ENCODE measurements at regions not wholly inside any gene's neighbourhood (a gene's known extent, or its start where the extent isn't known, plus 50 kb on each side); places are given as distances from the start of the nearest gene placed in this dataset.
A peak's percentile ranks its signal among the peaks of the same experiment; 100 is the strongest.

DNA sequence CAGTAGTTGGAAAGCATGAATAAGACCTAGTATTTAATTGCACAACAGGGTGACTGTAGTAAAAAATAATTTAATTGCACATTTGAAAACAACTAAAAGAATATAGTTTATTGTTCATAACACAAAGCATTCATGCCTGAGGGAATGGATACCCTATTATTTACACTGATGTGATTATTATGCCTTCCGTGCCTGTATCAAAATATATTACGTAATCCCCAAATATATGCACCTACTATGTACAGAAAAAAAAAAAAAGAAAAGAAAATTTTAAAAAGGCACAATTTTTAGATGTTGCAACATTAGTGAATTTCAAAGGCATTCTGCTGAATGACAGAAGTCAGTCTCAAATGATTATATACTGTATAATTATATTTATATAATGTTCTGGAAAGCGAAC, 647.2 kb upstream of the BCHE start:
- DNase-seq (ENCODE audit: low spot score): no peak
- no peak for FAIRE-seq

DNA sequence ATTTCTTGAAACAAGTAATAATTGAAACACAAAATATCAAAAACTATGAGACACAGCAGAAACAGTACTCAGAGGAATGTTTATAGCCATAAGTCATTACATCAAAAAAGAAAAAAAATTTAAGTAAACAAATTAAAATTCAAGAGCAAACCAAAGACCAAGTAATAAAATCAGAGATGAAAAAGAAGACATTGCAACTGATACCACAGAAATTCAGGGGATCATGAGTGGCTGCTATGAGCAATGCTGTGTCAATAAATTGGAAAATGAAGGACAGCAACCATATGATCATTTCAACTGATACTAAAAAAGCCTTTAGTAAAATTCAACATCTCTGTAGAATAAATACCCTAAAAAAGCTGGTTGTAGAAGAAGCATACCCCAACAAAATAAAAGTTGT, 644.1 kb upstream of the BCHE start:
- Histone ChIP-seq H3K27ac (ENCODE audit: extremely low read length, insufficient read depth, low read length) (no peak overlapping the region), H4K20me1 (ENCODE audit: insufficient read depth, low read length) (no peaks in the 10 kb centered on the region), H3K9me3 (ENCODE audit: low read length) (no peaks in the 10 kb centered on the region), H3K9ac (ENCODE audit: insufficient read depth, low read depth, low read length) (no peak overlapping the region), H3K79me2 (ENCODE audit: insufficient read depth, low read length) (no peaks in the 10 kb centered on the region), H3K4me1 (ENCODE audit: insufficient read depth, low read length) (no peaks in the 10 kb centered on the region), H3K27me3 (ENCODE audit: control insufficient read depth in 1 of 2, insufficient read depth in 2 of 2, low read length in 2 of 2) (no peaks in the 10 kb centered on the region), H3K36me3 (replicated peaks in 1 of 2; ENCODE audit: control insufficient read depth in 1 of 2, insufficient read depth in 2 of 2, low read length in 2 of 2) (no peaks in the 10 kb centered on the region), H2AFZ (ENCODE audit: low read length) (no peak overlapping the region), H3K4me3 (replicated peaks in 1 of 3; ENCODE audit: insufficient read depth in 1 of 3, low read depth in 2 of 3, low read length in 3 of 3) (no peak overlapping the region), H3K4me2 (ENCODE audit: low read depth, low read length) (no peak overlapping the region)
- ChIA-PET CTCF (ENCODE audit: low intra/inter-chr PET ratio, low total read pairs) (no interaction called here), POLR2A (no interaction called here)
- in situ Hi-C loops (cut with HindIII; ENCODE audit: extremely low pct_ligation_motif_present, low pct_unique_long_range_greater_than_20kb): no loop called here
- TF ChIP-seq ZNF841 (CRISPR knock-in tag; IDR thresholded peaks at IDR 0.05; ENCODE audit: borderline replicate concordance): no peak
- no peak for TF ChIP-seq ARNT2 (CRISPR knock-in tag; IDR thresholded peaks at IDR 0.05; ENCODE audit: low read depth)
- TF ChIP-seq NFATC3 (CRISPR knock-in tag; IDR thresholded peaks at IDR 0.05): no peak
- no peak for TF ChIP-seq ZNF761 (CRISPR knock-in tag; conservative IDR thresholded peaks at IDR 0.05)
- no peak for TF ChIP-seq TARDBP (CRISPR knock-in tag; IDR thresholded peaks at IDR 0.05)
- TF ChIP-seq, protein P1, sequence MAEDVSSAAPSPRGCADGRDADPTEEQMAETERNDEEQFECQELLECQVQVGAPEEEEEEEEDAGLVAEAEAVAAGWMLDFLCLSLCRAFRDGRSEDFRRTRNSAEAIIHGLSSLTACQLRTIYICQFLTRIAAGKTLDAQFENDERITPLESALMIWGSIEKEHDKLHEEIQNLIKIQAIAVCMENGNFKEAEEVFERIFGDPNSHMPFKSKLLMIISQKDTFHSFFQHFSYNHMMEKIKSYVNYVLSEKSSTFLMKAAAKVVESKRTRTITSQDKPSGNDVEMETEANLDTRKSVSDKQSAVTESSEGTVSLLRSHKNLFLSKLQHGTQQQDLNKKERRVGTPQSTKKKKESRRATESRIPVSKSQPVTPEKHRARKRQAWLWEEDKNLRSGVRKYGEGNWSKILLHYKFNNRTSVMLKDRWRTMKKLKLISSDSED (CRISPR knock-in tag; IDR thresholded peaks at IDR 0.05): no peak
- no peak for TF ChIP-seq ZNF598 (CRISPR knock-in tag; IDR thresholded peaks at IDR 0.05; ENCODE audit: borderline replicate concordance)
- TF ChIP-seq PRMT3 (CRISPR knock-in tag; IDR thresholded peaks at IDR 0.05; ENCODE audit: borderline replicate concordance, low read depth): no peak
- ATAC-seq: no peak
- FAIRE-seq: no peak
- DNase-seq (ENCODE audit: low spot score): no peak
- intact Hi-C loops (cut with micrococcal nuclease; ENCODE audit: unreplicated experiment): no loop called here
- no TSS peak for BruUV-seq (replicated peaks)

More for the DNA sequence above, 647.2 kb upstream of the BCHE start:
- ChIA-PET POLR2A (no interaction called here), CTCF (ENCODE audit: low intra/inter-chr PET ratio, low total read pairs) (no interaction called here)
- no TSS peak for BruUV-seq (replicated peaks)
- Histone ChIP-seq H4K20me1 (ENCODE audit: insufficient read depth, low read length) (no peaks in the 10 kb centered on the region), H3K4me1 (ENCODE audit: insufficient read depth, low read length) (no peaks in the 10 kb centered on the region), H2AFZ (ENCODE audit: low read length) (no peak overlapping the region), H3K79me2 (ENCODE audit: insufficient read depth, low read length) (no peaks in the 10 kb centered on the region), H3K36me3 (replicated peaks in 1 of 2; ENCODE audit: control insufficient read depth in 1 of 2, insufficient read depth in 2 of 2, low read length in 2 of 2) (no peaks in the 10 kb centered on the region), H3K27me3 (ENCODE audit: control insufficient read depth in 1 of 2, insufficient read depth in 2 of 2, low read length in 2 of 2) (no peaks in the 10 kb centered on the region), H3K27ac (ENCODE audit: extremely low read length, insufficient read depth, low read length) (no peak overlapping the region), H3K4me2 (ENCODE audit: low read depth, low read length) (no peak overlapping the region), H3K9ac (ENCODE audit: insufficient read depth, low read depth, low read length) (no peak overlapping the region), H3K4me3 (replicated peaks in 1 of 3; ENCODE audit: insufficient read depth in 1 of 3, low read depth in 2 of 3, low read length in 3 of 3) (no peak overlapping the region), H3K9me3 (ENCODE audit: low read length) (no peaks in the 10 kb centered on the region)
- 17% methylated on average over 3 of the region's 3 CpGs for WGBS (ENCODE audit: low lambda C conversion rate)
- in situ Hi-C loops (cut with HindIII; ENCODE audit: extremely low pct_ligation_motif_present, low pct_unique_long_range_greater_than_20kb) (no loop called here), intact Hi-C loops (cut with micrococcal nuclease; ENCODE audit: unreplicated experiment) (no loop called here)
- TF ChIP-seq ATF7 (IDR thresholded peaks at IDR 0.05) (peak; percentile 86), ATF7 (CRISPR knock-in tag; IDR thresholded peaks at IDR 0.05) (no peak)
- TF ChIP-seq, protein P2, sequence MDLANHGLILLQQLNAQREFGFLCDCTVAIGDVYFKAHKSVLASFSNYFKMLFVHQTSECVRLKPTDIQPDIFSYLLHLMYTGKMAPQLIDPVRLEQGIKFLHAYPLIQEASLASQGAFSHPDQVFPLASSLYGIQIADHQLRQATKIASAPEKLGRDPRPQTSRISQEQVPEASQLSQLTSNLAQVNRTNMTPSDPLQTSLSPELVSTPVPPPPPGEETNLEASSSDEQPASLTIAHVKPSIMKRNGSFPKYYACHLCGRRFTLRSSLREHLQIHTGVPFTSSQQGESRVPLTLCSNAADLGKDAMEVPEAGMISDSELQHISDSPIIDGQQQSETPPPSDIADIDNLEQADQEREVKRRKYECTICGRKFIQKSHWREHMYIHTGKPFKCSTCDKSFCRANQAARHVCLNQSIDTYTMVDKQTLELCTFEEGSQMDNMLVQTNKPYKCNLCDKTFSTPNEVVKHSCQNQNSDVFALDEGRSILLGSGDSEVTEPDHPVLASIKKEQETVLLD (CRISPR knock-in tag; IDR thresholded peaks at IDR 0.05; ENCODE audit: low read depth): no peak
- ATAC-seq: no peak

Measured in HepG2 (cell line).